ENCODE measurements at regions not wholly inside any gene's neighbourhood (a gene's known extent, or its start where the extent isn't known, plus 50 kb on each side); places are given as distances from the start of the nearest gene placed in this dataset.

DNA sequence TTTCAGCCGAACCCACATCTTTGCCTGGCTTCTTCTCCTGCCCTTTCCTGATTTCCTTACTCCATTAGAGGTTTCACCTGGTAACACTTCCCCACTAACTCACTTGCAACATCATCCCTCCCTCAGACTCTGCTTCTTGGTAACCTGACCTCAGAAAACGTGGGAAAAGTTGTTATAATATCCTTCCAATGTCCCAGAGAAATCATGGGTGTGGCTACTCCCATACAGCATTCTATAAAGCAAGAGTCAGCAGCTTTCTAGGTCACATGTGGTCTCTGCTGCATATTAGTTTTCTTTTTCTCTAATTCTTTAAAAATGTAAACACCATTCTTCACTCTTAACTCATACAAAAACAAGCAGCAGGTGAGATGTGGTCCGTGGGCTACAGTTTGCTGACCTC, 283.1 kb upstream of the MAOA start:
- H3K4me3 ChIP-seq (ENCODE audit: low read depth, low read length), result no peak overlapping the region
- TF ChIP-seq, protein P1, sequence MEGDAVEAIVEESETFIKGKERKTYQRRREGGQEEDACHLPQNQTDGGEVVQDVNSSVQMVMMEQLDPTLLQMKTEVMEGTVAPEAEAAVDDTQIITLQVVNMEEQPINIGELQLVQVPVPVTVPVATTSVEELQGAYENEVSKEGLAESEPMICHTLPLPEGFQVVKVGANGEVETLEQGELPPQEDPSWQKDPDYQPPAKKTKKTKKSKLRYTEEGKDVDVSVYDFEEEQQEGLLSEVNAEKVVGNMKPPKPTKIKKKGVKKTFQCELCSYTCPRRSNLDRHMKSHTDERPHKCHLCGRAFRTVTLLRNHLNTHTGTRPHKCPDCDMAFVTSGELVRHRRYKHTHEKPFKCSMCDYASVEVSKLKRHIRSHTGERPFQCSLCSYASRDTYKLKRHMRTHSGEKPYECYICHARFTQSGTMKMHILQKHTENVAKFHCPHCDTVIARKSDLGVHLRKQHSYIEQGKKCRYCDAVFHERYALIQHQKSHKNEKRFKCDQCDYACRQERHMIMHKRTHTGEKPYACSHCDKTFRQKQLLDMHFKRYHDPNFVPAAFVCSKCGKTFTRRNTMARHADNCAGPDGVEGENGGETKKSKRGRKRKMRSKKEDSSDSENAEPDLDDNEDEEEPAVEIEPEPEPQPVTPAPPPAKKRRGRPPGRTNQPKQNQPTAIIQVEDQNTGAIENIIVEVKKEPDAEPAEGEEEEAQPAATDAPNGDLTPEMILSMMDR (IDR thresholded peaks at IDR 0.05; ENCODE audit: borderline replicate concordance, insufficient read depth, low read depth, low read length), result no peak

DNA sequence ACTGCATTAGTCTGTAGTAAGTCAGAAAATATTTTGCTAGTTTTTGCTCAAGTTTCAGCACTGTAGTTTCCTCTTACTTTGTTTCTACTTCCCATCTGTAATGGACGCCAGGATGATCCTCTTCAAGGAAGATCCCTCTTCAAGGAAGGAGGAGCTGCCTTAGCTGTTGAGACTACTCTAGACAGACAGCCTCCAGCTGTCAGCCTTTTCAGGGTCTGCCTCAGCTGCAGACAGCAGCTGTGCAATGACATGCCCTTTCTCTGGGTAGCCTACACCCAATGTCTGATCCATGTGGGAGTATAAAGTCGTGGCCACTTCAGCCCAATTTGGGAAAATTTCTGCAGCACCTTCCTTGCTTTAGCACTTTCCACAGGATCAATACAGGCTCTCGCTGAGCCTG, 281.0 kb upstream of the MAOA start:
- H3K4me3 ChIP-seq (ENCODE audit: low read depth, low read length), result no peak overlapping the region
- TF ChIP-seq, protein P1 (IDR thresholded peaks at IDR 0.05; ENCODE audit: borderline replicate concordance, insufficient read depth, low read depth, low read length), result no peak

DNA sequence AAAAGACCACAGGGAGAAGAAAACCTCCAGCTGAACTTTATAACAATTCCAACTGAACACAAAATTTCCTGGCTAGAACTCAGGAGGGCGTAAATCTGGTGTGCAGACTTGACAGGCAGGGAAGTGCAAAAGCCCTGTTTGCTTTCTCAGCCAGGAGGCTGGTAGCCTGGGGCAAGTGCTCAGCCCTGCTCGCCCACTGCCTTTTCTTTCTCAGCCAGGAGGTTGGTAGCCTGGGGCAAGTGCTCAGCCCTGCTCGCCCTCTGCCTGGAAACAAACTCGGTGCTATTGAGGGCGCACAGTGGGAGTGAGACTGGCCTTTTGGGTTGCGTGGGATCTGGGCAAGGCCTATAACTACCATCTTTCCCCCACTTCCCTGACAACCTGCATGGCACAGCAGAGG, 275.4 kb upstream of the MAOA start:
- H3K4me3 ChIP-seq (ENCODE audit: low read depth, low read length), result no peak overlapping the region
- TF ChIP-seq, protein P1 (IDR thresholded peaks at IDR 0.05; ENCODE audit: borderline replicate concordance, insufficient read depth, low read depth, low read length), result no peak

DNA sequence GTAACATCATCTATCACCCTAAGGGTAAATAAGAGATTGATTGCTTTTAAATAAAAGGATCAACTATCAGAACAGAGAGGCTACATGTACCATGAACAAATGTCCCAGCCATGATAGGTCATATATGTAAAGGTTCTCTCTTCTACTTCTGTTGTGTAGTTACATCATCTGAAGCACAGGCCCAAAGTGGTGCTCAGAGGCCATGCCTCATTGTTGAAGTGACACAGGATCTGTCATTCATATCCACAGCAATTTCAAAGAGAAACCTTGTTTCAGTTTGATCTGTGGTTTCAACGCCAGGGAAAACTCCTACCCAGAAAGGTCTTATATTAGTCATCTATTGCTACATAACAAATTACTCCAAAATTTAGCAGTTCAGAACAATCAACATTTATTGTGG, 269.2 kb upstream of the MAOA start:
- no peak overlapping the region for H3K4me3 ChIP-seq (ENCODE audit: low read depth, low read length)
- TF ChIP-seq, protein P1 (IDR thresholded peaks at IDR 0.05; ENCODE audit: borderline replicate concordance, insufficient read depth, low read depth, low read length), result no peak

DNA sequence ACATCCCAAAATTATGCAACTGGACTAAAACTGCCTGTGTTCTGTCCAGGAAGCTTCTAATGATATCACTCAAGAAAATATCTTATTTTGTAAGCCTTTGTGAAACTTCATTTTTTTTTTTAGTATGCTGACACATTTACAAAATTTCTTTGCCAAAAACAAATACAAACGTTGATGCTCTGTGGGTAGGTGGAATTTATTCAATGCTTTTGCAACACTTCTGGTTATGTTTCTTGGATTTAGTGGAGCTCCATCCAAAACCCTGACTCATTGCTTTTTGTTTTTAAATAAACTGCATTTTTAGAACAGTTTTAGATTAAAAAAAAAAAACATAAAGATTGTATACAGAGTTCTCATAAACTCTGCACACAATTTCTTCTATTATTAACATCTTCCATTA, 250.9 kb upstream of the MAOA start:
- TF ChIP-seq, protein P1 (IDR thresholded peaks at IDR 0.05; ENCODE audit: borderline replicate concordance, insufficient read depth, low read depth, low read length), result no peak
- H3K4me3 ChIP-seq (ENCODE audit: low read depth, low read length), result no peak overlapping the region

DNA sequence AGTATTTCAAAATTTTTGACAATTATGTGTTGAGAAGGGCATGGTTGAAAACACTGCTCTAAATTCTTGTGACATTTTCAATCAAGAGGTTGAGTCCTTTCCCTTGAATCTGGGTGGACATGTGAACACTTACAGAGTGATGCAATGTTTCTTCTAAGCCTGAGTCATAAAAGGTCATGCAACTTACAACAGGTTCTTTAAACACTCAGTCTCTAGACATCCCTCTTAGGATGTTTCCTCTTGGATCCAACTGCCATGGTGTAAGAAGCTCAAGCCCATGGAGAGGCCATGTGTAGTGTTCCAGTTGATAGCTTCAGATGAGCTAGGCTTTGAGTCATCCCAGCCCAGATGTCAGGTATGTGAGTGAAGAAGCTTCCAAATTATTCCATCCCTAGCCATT, 232.2 kb upstream of the MAOA start:
- H3K4me3 ChIP-seq (ENCODE audit: low read depth, low read length), result no peak overlapping the region
- TF ChIP-seq, protein P1 (IDR thresholded peaks at IDR 0.05; ENCODE audit: borderline replicate concordance, insufficient read depth, low read depth, low read length), result no peak

DNA sequence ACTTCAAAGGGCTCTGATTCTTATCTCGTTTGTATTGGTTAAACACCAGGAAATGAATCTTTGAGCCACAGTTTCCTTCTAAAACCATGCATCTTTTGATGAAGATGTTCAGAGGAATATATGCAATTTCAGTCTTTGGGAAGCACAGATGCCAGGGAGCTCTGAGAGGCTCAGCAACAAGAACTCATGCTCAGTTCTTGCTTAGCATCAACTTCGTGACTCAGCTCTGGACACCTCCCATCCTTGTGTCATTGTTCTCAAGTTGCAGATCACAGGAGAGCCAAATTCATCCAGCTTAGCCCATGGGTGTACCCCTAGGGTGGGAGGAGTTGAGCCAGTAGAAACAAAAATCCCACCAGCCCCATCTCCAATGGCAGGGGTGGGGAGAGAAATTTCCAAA, 219.6 kb upstream of the MAOA start:
- H3K4me3 ChIP-seq (ENCODE audit: low read depth, low read length), result no peak overlapping the region
- TF ChIP-seq, protein P1 (IDR thresholded peaks at IDR 0.05; ENCODE audit: borderline replicate concordance, insufficient read depth, low read depth, low read length), result no peak
